GM11168 (cell line): ENCODE measurements at regions not wholly inside any gene's neighbourhood (a gene's known extent, or its start where the extent isn't known, plus 50 kb on each side); places are given as distances from the start of the nearest gene placed in this dataset.

Experiments used
- in situ Hi-C: fragments of 300-500 bp; cut with MboI; formaldehyde crosslinking; loops from one replicate; pipeline ENCODE4 v1.12.0; 2022; ENCODE audit warnings: low sequenced_read_pairs; ENCODE audit not compliant: unreplicated experiment

- in situ Hi-C loops = loop anchor here (25.0 kb wide), 1 partner anchor 1556 kb away; no protein-coding TSS in a partner anchor
Observed at GRCh38 chr19:30681162-30682100, 309.2 kb downstream of the ZNF536 start.

GRCh38 chr19:30680399-30680798, 308.2 kb downstream of the ZNF536 start:
- in situ Hi-C loops = loop anchor here (25.0 kb wide), 1 partner anchor 1557 kb away; no protein-coding TSS in a partner anchor

GRCh38 chr19:30679789-30680188, 307.6 kb downstream of the ZNF536 start:
- in situ Hi-C loops = loop anchor here (25.0 kb wide), 1 partner anchor 1558 kb away; no protein-coding TSS in a partner anchor

DNA sequence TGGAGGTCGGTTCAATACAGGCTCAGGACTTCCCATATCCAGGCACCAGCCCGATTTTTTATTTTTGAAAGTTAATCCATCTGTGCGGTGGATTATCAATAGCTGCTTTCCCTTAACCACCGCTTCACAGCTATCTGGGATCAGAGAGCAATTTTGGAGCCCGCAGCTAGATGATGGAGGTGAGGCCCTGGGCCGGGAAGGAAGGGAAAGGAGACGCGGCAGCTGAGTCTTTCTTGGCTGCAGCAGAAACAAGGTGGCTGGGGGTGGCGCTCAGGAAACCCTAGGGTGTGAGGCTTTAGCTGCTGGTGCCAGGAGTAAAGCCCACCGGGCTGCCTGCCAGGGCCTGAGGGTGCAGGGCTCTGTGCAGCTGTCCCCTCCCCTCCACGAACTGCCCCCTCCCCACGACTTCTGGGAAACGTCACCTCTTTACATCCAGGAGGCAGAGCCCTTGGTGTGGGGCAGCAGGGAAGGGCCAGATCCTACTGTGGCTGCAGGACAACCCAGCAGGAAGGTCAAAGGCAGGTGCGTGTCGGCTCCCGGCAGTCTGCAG, 307.0 kb downstream of the ZNF536 start:
- in situ Hi-C loops = loop anchor here (25.0 kb wide), 1 partner anchor 1558 kb away; no protein-coding TSS in a partner anchor

GRCh38 chr19:30678168-30678567, 306.0 kb downstream of the ZNF536 start:
- in situ Hi-C loops = loop anchor here (25.0 kb wide), 1 partner anchor 1559 kb away; no protein-coding TSS in a partner anchor

- in situ Hi-C loops = loop anchor here (25.0 kb wide), 1 partner anchor 1560 kb away; no protein-coding TSS in a partner anchor
Observed at GRCh38 chr19:30677702-30678101, 305.5 kb downstream of the ZNF536 start.

- in situ Hi-C loops = loop anchor here (25.0 kb wide), 1 partner anchor 1560 kb away; no protein-coding TSS in a partner anchor
Observed at GRCh38 chr19:30676990-30677679, 305.0 kb downstream of the ZNF536 start.

- in situ Hi-C loops = loop anchor here (25.0 kb wide), 1 partner anchor 1562 kb away; no protein-coding TSS in a partner anchor
Observed at GRCh38 chr19:30675086-30675485, 302.9 kb downstream of the ZNF536 start.

- in situ Hi-C loops = loop anchor here (25.0 kb wide), 2 partner anchors 937 to 1563 kb away; no protein-coding TSS in a partner anchor
Observed at GRCh38 chr19:30674656-30675055, 302.5 kb downstream of the ZNF536 start.

DNA sequence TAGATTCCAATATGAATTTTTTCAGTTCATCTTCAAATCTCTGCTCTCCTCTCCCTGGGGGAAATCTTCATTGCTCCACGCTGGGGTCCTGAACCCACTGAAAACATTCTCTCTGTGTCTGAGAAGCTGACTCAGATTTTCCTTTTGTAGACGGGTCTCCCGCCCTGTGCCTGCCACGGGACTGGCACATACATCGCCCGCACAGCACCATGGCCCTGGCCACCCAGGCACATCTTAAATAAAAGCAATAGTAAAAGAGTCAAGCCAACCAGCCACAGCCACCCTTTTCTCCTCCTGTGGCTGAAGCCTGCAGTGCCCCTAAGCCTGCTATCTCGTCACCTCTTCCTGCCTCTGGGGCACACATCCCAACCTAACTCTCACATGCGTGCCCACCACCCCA, 301.2 kb downstream of the ZNF536 start:
- in situ Hi-C loops = loop anchor here (25.0 kb wide), 1 partner anchor 936 kb away; no protein-coding TSS in a partner anchor

DNA sequence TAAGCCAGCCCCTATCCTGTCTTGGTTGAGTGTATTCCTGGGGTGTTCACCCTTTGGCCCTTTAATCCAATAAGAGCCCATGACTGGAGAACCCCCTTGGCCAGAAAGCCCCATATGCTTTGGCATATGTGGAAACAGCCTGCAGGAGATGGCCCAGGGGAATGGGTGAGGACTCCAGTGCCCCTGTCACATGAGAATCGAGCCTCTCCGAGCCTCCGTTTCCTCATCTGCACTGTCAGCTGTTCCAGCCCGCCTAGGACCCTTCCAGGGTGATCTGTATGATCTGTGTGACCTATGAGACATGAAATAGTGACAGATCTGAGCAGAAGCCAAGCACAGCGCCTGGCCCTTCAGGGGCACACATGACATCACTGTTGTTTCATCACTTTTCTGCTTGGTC, 300.7 kb downstream of the ZNF536 start:
- in situ Hi-C loops = loop anchor here (25.0 kb wide), 1 partner anchor 936 kb away; no protein-coding TSS in a partner anchor

DNA sequence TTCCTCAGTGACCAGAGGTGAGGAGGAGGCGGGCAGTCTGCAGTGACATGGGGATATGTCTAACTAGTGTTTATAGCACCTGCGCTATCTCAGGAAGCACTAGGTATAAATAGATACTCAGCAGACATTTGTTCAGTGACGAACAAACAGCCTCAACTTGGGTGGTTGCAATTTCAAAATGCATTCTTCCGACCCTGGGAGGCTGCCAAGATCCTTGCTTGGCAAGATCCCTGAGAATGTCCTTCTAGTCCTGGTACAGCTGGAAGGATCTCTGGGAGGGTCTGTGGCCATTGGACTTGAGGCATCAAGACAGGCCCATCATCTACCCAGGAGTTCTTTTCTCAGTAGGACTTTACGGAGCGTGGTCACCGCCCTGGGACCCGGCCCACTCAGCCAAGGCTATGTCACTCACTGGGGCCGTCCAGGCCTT, 299.5 kb downstream of the ZNF536 start:
- in situ Hi-C loops = loop anchor here (25.0 kb wide), 1 partner anchor 934 kb away; no protein-coding TSS in a partner anchor

DNA sequence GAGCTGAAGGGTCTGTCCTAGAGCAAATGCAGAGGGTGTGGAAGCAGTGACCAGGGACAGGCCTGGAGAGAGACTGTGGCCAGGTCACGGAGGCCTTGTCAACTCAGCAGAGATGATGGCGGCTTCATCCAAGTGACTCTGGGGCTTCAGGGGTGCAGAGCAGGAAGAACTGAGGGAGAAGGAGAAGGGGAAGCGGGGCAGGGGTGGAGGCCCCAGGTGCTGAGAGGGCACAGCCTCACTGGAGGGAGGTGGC, 299.1 kb downstream of the ZNF536 start:
- in situ Hi-C loops = loop anchor here (25.0 kb wide), 1 partner anchor 934 kb away; no protein-coding TSS in a partner anchor

DNA sequence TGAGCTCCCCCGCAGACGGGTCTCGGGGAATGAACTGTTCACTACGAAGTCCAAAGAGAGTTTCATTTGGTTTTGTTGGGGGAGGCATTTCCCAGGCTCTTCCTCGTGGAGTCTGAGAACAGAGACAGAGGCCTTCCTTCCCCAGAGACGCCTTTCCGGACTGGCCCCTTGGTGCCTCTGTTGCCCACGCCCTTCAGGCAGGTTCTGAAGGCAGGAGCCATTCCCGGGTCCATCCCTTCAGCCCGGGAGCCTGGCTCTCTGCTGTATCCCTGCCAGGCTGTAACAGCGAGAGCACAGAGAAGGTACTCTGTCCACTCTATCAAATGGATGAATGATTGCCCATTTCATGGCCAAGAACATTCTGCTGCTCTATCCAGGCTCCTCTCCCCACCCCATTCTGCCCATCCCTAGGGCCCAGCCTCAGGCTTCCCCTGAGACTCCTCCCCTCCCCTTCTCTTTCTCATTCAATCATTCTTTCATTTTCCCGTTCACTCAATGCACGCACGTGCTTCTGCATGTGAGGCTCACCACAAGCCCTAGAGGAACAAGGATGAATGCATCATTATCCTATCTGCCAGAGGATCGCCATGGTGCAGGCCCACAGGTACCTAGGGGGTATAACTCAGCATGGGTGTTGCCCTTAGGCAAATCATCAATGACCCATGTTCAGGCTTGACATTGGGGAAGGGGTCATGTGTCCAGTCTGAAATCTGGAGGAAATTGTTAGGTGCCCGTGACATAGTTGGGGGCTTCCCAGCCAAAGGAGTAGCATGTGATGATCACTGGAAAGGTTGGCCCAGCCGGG, 298.6 kb downstream of the ZNF536 start:
- in situ Hi-C loops = loop anchor here (25.0 kb wide), 1 partner anchor 933 kb away; no protein-coding TSS in a partner anchor

GRCh38 chr19:30670011-30670329, 297.8 kb downstream of the ZNF536 start:
- in situ Hi-C loops = loop anchor here (25.0 kb wide), 1 partner anchor 933 kb away; no protein-coding TSS in a partner anchor

- in situ Hi-C loops = loop anchor here (25.0 kb wide), 1 partner anchor 932 kb away; no protein-coding TSS in a partner anchor
Observed at GRCh38 chr19:30669329-30670010, 297.3 kb downstream of the ZNF536 start.

GRCh38 chr19:30668521-30669155, 296.5 kb downstream of the ZNF536 start:
- in situ Hi-C loops = loop anchor here (25.0 kb wide), 1 partner anchor 931 kb away; no protein-coding TSS in a partner anchor

DNA sequence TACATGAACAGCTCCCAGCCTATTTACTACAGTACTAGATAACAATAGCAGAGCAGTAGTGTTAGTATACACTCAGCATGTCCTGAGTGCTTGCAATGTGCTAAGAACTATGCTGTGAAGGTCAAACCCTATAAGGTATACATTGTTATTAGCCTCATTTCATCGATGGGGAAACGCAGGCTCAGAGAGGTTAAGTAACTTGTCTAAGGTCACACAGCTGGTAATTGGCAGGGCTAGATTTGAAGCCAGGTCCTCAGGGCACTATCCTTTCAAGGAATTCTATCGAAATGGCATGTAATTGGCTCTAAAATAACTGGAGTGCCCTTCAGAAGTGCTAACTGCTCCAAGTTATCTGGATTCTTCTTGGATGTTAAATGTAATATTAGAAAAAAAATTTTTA, 295.6 kb downstream of the ZNF536 start:
- in situ Hi-C loops = loop anchor here (25.0 kb wide), 1 partner anchor 930 kb away; no protein-coding TSS in a partner anchor
